Tibial artery (tissue), 4 donors: ENCODE measurements at regions not wholly inside any gene's neighbourhood (a gene's known extent, or its start where the extent isn't known, plus 50 kb on each side); places are given as distances from the start of the nearest gene placed in this dataset.
"Not testable (repeated sequence)": the region's sequence is repeated elsewhere in the genome, so short reads cannot be mapped to it uniquely, and the experiment has no call there.

Experiments used
- DNase-seq, 2 donors: peaks; one replicate each; pipeline ENCODE4 v3.0.0-alpha.2; 2019
- H3K27ac ChIP-seq, 2 donors: fragments of 200-600 bp; sonication (generic) in 1 of 2; 1 replicate in 1 of 2; 2 replicates in 1 of 2; pipeline ENCODE4 v1.5.1; 2018 to 2019; ENCODE audit warnings: mild to moderate bottlenecking in 1 of 2
- H3K27me3 ChIP-seq, 2 donors: fragments of 200-600 bp; sonication (generic) in 1 of 2; one replicate each; pipeline versions ENCODE4 v1.5.1 to v1.6.0; 2016 to 2019
- H3K36me3 ChIP-seq, 3 donors: fragments of 200-600 bp; sonication (generic) in 2 of 3; one replicate each; pipeline ENCODE4 v1.5.1; 2016 to 2019; ENCODE audit warnings: mild to moderate bottlenecking in 2 of 3
- H3K4me1 ChIP-seq, 4 donors: fragments of 200-600 bp; sonication (generic) in 2 of 4; 1 replicate in 3 of 4; 2 replicates in 1 of 4; pipeline ENCODE4 v1.5.1; 2016 to 2019
- H3K4me3 ChIP-seq, 2 donors: fragments of 200-600 bp; sonication (generic) in 1 of 2; 1 replicate in 1 of 2; 2 replicates in 1 of 2; pipeline ENCODE4 v1.5.1; 2018 to 2019; ENCODE audit warnings: mild to moderate bottlenecking in 2 of 2
- H3K9me3 ChIP-seq, 3 donors: fragments of 200-600 bp; sonication (generic) in 1 of 3; one replicate each; pipeline ENCODE4 v1.5.1; 2016 to 2019
- CTCF ChIP-seq, 2 experiments: fragments of 200-600 bp in 1 of 2; fragments of 450-650 bp in 1 of 2; IDR thresholded peaks; one replicate each; pipeline ENCODE4 v1.5.1; 2017 to 2019; ENCODE audit warnings: antibody characterized with exemption in 2 of 2, mild to moderate bottlenecking in 1 of 2, moderate library complexity in 1 of 2
- intact Hi-C: fragments of 100-400 bp; cut with DNase I; formaldehyde crosslinking; loops from one replicate; pipeline ENCODE4 v1.15.0; 2023; ENCODE audit warnings: low total_unique reads

GRCh38 chr10:91745090-91745831, 53.0 kb upstream of the TNKS2 start:
- no peaks in the 10 kb centered on the region for H3K36me3 ChIP-seq
- H3K9me3 ChIP-seq: no peaks in the 10 kb centered on the region
- peak in 1 of 2 experiments; percentile 7 for TF ChIP-seq CTCF (IDR thresholded peaks at IDR 0.05)
- no peak for DNase-seq
- H3K4me1 ChIP-seq: peaks cover 0 to 16% (median 3%) of the 10 kb centered on the region in 4 donors
- no peak overlapping the region for H3K27ac ChIP-seq
- no peak overlapping the region for H3K4me3 ChIP-seq
- H3K27me3 ChIP-seq: no peaks in the 10 kb centered on the region
- intact Hi-C loops: no loop called here

GRCh38 chr10:91743465-91743864, 54.8 kb upstream of the TNKS2 start:
- Histone ChIP-seq H3K9me3 (no peaks in the 10 kb centered on the region), H3K27me3 (no peaks in the 10 kb centered on the region), H3K27ac (no peak overlapping the region), H3K4me3 (no peak overlapping the region), H3K4me1 (peaks cover 0 to 16% (median 3%) of the 10 kb centered on the region in 4 donors), H3K36me3 (no peaks in the 10 kb centered on the region)
- DNase-seq: no peak
- TF ChIP-seq CTCF (IDR thresholded peaks at IDR 0.05): no peak
- intact Hi-C loops: no loop called here

- no peak for DNase-seq
- H3K9me3 ChIP-seq: no peaks in the 10 kb centered on the region
- no peak overlapping the region for H3K4me3 ChIP-seq
- intact Hi-C loops: no loop called here
- no peak for TF ChIP-seq CTCF (IDR thresholded peaks at IDR 0.05)
- no peaks in the 10 kb centered on the region for H3K27me3 ChIP-seq
- H3K4me1 ChIP-seq: peaks cover 0 to 16% (median 3%) of the 10 kb centered on the region in 4 donors
- H3K36me3 ChIP-seq: no peaks in the 10 kb centered on the region
- no peak overlapping the region for H3K27ac ChIP-seq
Measured at GRCh38 chr10:91742229-91742628, 56.0 kb upstream of the TNKS2 start.

GRCh38 chr10:91741356-91741755, 56.9 kb upstream of the TNKS2 start:
- intact Hi-C loops: no loop called here
- no peak for TF ChIP-seq CTCF (IDR thresholded peaks at IDR 0.05)
- Histone ChIP-seq H3K36me3 (no peaks in the 10 kb centered on the region), H3K4me3 (no peak overlapping the region), H3K4me1 (peaks cover 0 to 16% (median 3%) of the 10 kb centered on the region in 4 donors), H3K27ac (no peak overlapping the region), H3K9me3 (no peaks in the 10 kb centered on the region), H3K27me3 (no peaks in the 10 kb centered on the region)
- no peak for DNase-seq

GRCh38 chr10:91740353-91740924, 57.8 kb upstream of the TNKS2 start:
- H3K27me3 ChIP-seq: no peaks in the 10 kb centered on the region
- intact Hi-C loops: no loop called here
- DNase-seq: no peak
- H3K4me3 ChIP-seq: no peak overlapping the region
- no peaks in the 10 kb centered on the region for H3K36me3 ChIP-seq
- no peak overlapping the region for H3K27ac ChIP-seq
- TF ChIP-seq CTCF (IDR thresholded peaks at IDR 0.05): no peak
- no peaks in the 10 kb centered on the region for H3K9me3 ChIP-seq
- peaks cover 0 to 16% (median 3%) of the 10 kb centered on the region in 4 donors for H3K4me1 ChIP-seq

- H3K9me3 ChIP-seq, intact Hi-C loops, H3K4me3 ChIP-seq: not testable (repeated sequence)
Measured at GRCh38 chr10:91732265-91732664, 66.0 kb upstream of the TNKS2 start.

GRCh38 chr10:91729339-91729738, 68.9 kb upstream of the TNKS2 start:
- H3K4me3 ChIP-seq, H3K27me3 ChIP-seq, H3K9me3 ChIP-seq, H3K27ac ChIP-seq, H3K4me1 ChIP-seq, DNase-seq, H3K36me3 ChIP-seq, intact Hi-C loops: not testable (repeated sequence)

More at GRCh38 chr10:91732265-91732664, 66.0 kb upstream of the TNKS2 start:
- DNase-seq, H3K4me1 ChIP-seq, H3K27ac ChIP-seq, H3K36me3 ChIP-seq, H3K27me3 ChIP-seq: not testable (repeated sequence)
